HG03457 (cell line): ENCODE measurements at regions not wholly inside any gene's neighbourhood (a gene's known extent, or its start where the extent isn't known, plus 50 kb on each side); places are given as distances from the start of the nearest gene placed in this dataset.

Source experiments
- ATAC-seq: cut with Tn5 transposase; IDR thresholded peaks from one replicate; pipeline ENCODE4 v1.9.1; 2021; ENCODE audit warnings: moderate number of reproducible peaks; ENCODE audit not compliant: unreplicated experiment

DNA sequence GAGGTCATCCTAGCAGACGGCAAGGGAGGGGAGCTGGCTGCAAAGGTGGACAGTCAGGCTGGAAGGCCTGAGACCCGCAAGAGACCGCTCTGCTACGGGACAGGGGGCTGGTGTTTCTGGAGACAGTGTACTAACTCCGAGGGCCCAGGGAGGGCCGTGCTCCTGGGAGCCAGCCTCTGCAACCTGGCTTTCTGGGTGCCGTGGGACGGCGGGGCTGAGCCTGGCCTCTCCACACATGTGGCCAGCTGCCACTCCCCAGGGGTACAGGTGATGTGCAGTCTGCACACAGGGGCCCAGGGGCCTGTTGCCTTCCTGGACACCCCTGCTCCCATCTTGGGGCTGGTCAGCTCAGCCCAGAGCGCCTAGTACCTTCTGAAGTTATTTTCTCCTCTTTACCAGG is 92.2 kb downstream of the MRPL36 start:
- ATAC-seq, result no peak

- ATAC-seq, result no peak
Measured at GRCh38 chr5:1706428-1706827, 93.2 kb downstream of the MRPL36 start.

GRCh38 chr5:1706021-1706420 is 93.6 kb downstream of the MRPL36 start:
- no peak for ATAC-seq

DNA sequence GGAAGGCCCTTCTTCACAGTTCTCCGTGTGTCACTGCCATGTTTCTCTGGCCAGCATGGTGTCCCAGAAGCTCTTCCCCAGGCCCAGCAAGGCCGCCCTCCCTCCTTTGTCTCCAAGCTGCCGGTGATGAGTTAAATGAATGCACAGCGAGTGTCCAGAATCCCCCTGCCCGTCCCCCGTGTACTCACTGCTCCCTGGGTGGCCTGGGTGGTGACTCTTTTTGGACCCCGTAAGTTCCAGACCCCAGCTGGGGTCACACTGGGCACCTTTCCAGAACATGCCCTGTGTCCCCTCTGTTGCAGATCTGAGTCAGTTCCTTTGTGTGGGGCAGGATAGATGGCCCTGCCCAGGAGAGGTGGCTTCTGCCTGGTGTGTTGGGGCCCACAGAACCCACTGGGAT is 95.0 kb downstream of the MRPL36 start:
- ATAC-seq, result no peak

DNA sequence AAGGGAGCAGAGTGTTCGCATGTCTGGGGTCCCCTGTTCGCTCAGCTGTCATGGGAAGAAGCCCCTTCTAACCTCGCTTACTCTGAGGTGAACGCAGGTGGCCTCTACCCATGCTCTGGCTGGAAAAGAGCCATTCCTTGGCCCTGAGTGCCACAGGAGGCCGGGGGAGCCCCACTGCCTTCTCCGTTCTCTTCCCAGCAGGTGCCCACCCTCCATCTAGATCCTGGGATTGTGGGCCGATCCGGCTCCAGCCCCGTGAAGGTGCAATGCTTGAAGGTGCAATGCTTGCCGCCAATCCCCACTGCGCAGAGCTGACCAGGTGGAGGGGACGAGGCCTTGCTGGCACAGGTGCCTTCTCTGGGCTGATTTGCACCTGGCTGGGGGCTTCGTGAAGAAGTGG is 95.4 kb downstream of the MRPL36 start:
- no peak for ATAC-seq

DNA sequence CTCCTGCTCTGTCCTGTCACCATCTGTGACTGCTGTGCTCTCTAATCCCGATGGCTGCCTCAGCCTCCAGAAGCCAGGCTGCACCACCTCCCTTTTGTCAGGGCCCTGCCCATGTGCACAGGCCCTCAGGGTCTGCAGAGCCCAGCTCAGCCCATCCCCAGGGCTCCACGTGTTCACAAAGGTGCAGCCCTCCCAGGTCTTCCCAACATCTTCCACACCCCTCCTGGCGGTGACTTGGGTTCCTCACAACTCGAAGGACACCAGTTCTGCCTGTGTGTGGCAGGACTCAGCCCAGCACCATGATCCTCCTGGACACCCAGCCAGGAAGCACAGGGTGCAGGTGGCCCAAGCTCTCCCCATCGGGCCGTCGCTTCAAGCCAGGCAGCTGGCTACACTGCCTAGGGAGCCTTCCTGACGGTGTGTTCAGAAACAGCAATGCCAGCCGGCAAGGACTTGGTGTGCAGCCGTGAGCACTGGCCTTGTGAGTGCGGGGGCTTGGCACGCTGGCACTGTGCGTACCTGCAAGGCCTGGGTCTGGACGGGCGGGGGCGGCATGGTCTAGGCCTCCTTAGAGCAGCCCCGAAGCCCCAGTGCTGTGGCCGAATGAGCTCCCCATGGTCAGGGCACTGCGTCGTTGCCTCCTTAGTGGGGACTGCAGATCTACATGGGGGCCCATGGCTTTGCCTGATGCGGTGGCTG is 96.1 kb downstream of the MRPL36 start:
- ATAC-seq, result no peak

DNA sequence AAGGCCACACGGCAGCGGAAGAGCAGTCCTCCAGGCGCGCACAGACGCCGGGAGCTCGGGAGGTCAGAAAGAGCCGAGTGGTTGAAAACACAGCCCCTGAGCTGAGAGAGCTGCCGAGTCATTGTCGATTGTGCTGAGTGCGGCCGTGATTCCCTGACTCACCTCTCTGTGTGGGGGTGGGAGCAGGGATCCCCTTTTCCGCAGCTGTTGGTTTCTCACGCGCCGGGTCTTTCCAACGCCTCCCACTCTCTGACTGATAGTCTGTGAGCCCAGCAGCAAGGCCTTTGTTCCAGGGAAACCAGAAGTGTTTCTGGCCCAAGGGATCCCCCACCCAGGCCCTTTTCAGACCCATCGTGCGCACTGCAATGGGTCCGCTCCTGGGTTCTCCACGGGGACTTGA is 97.3 kb downstream of the MRPL36 start:
- no peak for ATAC-seq

DNA sequence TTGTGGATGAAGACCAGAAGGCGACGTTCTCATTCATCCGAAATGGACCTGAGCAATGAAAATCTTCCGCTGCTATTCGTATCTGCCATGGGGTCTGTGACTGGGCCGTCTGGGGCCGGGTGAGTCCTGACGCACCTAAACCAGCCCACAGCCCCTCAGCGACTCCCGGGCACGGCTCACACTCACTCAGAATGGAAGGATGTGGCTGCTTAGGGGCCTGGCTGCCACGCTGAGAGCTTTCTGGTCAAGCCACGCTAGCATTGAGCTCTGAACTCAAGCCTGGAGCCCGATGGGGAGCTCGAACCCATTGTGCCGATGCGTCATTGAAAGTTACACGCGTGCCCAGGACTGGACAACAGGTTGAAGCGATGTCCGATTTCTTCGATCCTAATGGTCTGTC is 97.8 kb downstream of the MRPL36 start:
- ATAC-seq, result no peak

- ATAC-seq, result no peak
Measured at GRCh38 chr5:1701216-1701864, 98.3 kb downstream of the MRPL36 start.

DNA sequence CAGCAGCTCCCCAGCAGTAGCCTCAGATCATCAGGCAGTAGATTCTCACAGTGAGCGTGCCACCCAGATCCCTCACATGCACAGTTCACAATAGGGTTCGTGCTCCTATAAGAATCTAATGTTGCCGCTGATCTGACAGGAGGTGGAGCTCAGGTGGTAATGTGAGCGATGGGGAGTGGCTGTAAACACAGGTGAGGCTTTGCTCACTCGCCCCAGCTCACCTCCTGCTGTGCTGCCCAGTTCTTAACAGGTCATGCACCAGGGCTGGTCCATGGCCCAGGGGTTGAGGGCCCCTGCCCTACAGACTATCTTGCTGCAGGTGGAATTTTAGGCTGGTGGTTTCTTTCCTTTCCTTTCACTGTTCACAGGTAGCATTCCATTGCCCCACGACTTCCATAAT is 100.2 kb downstream of the MRPL36 start:
- no peak for ATAC-seq

- no peak for ATAC-seq
Measured at GRCh38 chr5:1698589-1699316, 100.9 kb downstream of the MRPL36 start.

DNA sequence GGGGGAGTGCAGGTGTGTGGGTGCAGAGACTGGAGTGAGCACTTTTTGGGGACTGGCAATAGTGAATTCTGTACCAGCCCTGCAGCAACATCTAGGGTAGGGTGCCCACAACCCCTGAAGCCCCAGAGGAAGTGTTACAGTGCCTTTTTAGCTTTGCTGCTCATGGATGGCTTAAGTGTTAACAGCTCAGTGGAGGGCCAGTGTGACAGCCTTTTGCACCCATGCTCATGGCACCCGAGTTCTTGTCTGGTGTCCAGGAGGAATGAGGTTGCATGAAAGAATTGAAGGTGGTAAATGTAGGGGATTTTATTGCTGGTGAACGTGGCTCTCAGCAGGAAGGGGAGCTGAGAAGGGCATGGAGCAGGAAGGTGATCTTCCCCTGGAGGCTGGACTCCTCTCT is 107.3 kb downstream of the MRPL36 start:
- ATAC-seq, result no peak

GRCh38 chr5:1687301-1687970 is 112.2 kb downstream of the MRPL36 start:
- ATAC-seq, result no peak

- ATAC-seq, result no peak
Measured at GRCh38 chr5:1686016-1686802, 113.4 kb downstream of the MRPL36 start.

DNA sequence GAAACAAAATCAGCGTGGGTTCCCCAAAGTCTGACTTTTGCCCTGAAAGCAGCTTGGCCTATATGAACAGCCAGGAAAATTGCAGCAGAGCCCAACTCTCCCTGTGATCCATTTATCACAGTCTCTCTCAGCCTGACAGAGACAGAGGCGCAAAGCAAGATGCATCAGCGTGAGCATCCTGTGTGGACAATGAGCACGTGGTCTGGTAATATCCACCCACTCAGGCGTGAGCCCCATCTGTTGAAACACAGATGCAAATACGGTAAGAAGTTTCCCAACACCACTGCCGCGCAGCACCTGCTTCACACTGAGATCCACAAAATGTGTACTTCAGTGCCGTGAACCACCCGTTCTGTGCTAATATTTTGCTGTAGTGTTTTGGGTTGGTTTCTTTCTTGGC is 114.6 kb downstream of the MRPL36 start:
- ATAC-seq, result no peak

GRCh38 chr5:1681955-1682354 is 117.7 kb downstream of the MRPL36 start:
- ATAC-seq, result no peak

GRCh38 chr5:1673042-1673677 is 126.5 kb downstream of the MRPL36 start:
- ATAC-seq, result no peak

- no peak for ATAC-seq
Measured at GRCh38 chr5:1672396-1672795, 127.2 kb downstream of the MRPL36 start.

GRCh38 chr5:1671351-1671750 is 128.3 kb downstream of the MRPL36 start:
- no peak for ATAC-seq

GRCh38 chr5:1670351-1670750 is 129.3 kb downstream of the MRPL36 start:
- no peak for ATAC-seq
